Esophagus squamous epithelium (tissue), 4 donors: ENCODE measurements at regions not wholly inside any gene's neighbourhood (a gene's known extent, or its start where the extent isn't known, plus 50 kb on each side); places are given as distances from the start of the nearest gene placed in this dataset.

Experiments
- POLR2A ChIP-seq, 4 donors: fragments of 450-650 bp; IDR thresholded peaks; one replicate each; pipeline ENCODE4 v1.6.1; 2017; ENCODE audit warnings: antibody characterized with exemption in 4 of 4, mild to moderate bottlenecking in 4 of 4, moderate library complexity in 3 of 4
- TF ChIP-seq, protein P1 (sequence below), 6 experiments: fragments of 450-650 bp in 4 of 6; fragments of 200-600 bp in 2 of 6; sonication (generic) in 2 of 6; IDR thresholded peaks; one replicate each; pipeline ENCODE4 v1.5.1; 2016 to 2019; ENCODE audit warnings: antibody characterized with exemption in 6 of 6, mild to moderate bottlenecking in 4 of 6, moderate library complexity in 4 of 6

DNA sequence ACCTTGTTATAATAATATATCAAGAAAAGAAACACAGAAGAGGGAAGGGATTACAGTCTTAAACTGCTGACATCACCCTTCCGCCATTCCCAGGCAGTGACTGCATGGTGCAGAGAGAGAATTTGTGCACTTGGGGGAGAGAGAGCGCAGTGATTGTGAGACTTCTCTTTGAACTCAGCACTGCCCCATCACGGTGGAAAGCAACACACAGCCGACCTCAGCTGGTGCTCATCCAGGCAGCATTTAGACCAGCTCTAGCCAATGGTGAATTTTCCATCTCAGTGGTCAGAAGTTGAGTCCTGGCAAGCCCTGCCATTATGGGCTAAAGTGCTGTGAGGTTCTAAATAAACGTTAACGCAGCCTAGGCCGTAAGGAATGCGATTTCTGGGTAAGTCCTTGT, 1681.5 kb downstream of the EFNB2 start:
- TF ChIP-seq, protein P1, sequence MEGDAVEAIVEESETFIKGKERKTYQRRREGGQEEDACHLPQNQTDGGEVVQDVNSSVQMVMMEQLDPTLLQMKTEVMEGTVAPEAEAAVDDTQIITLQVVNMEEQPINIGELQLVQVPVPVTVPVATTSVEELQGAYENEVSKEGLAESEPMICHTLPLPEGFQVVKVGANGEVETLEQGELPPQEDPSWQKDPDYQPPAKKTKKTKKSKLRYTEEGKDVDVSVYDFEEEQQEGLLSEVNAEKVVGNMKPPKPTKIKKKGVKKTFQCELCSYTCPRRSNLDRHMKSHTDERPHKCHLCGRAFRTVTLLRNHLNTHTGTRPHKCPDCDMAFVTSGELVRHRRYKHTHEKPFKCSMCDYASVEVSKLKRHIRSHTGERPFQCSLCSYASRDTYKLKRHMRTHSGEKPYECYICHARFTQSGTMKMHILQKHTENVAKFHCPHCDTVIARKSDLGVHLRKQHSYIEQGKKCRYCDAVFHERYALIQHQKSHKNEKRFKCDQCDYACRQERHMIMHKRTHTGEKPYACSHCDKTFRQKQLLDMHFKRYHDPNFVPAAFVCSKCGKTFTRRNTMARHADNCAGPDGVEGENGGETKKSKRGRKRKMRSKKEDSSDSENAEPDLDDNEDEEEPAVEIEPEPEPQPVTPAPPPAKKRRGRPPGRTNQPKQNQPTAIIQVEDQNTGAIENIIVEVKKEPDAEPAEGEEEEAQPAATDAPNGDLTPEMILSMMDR (IDR thresholded peaks at IDR 0.05), result no peak
- TF ChIP-seq POLR2A (IDR thresholded peaks at IDR 0.05), result no peak
